ENCODE measurements at regions not wholly inside any gene's neighbourhood (a gene's known extent, or its start where the extent isn't known, plus 50 kb on each side); places are given as distances from the start of the nearest gene placed in this dataset.

GRCh38 chr2:120981443-120981842 lies 245.8 kb downstream of the GLI2 start:
- Histone ChIP-seq H3K4me1 (no peaks in the 10 kb centered on the region), H3K27me3 (no peaks in the 10 kb centered on the region), H3K27ac (no peak overlapping the region), H3K4me3 (no peak overlapping the region), H3K9me3 (no peaks in the 10 kb centered on the region), H3K36me3 (no peaks in the 10 kb centered on the region)
- no peak for DNase-seq
- no peak for TF ChIP-seq CTCF (IDR thresholded peaks at IDR 0.05)
- TF ChIP-seq POLR2A (IDR thresholded peaks at IDR 0.05): no peak
- intact Hi-C loops (cut with DNase I; ENCODE audit: low total_unique reads): no loop called here

DNA sequence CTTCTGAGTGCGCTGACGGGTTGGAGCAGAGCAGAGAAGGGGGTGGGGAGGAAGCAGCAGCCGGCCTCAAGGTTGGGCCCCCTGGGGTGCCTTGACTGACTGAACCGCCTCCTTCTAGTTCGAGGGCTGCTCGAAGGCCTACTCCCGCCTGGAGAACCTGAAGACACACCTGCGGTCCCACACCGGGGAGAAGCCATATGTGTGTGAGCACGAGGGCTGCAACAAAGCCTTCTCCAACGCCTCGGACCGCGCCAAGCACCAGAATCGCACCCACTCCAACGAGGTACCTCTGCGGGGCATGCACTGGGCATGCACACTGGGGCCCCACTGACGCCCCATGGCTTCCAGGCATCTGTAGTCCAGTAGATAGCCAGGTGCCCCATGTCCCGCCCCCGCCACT lies 246.9 kb downstream of the GLI2 start:
- Histone ChIP-seq H3K27ac (no peak overlapping the region), H3K27me3 (no peaks in the 10 kb centered on the region), H3K4me1 (no peaks in the 10 kb centered on the region), H3K4me3 (no peak overlapping the region), H3K9me3 (no peaks in the 10 kb centered on the region), H3K36me3 (no peaks in the 10 kb centered on the region)
- no peak for DNase-seq
- intact Hi-C loops (cut with DNase I; ENCODE audit: low total_unique reads): no loop called here
- TF ChIP-seq CTCF (IDR thresholded peaks at IDR 0.05) (no peak), POLR2A (IDR thresholded peaks at IDR 0.05) (no peak)

GRCh38 chr2:120983344-120983743 lies 247.7 kb downstream of the GLI2 start:
- TF ChIP-seq CTCF (IDR thresholded peaks at IDR 0.05) (no peak), POLR2A (IDR thresholded peaks at IDR 0.05) (no peak)
- Histone ChIP-seq H3K4me3 (no peak overlapping the region), H3K9me3 (no peaks in the 10 kb centered on the region), H3K27ac (no peak overlapping the region), H3K4me1 (no peaks in the 10 kb centered on the region), H3K36me3 (no peaks in the 10 kb centered on the region), H3K27me3 (no peaks in the 10 kb centered on the region)
- DNase-seq: no peak
- intact Hi-C loops (cut with DNase I; ENCODE audit: low total_unique reads): no loop called here

DNA sequence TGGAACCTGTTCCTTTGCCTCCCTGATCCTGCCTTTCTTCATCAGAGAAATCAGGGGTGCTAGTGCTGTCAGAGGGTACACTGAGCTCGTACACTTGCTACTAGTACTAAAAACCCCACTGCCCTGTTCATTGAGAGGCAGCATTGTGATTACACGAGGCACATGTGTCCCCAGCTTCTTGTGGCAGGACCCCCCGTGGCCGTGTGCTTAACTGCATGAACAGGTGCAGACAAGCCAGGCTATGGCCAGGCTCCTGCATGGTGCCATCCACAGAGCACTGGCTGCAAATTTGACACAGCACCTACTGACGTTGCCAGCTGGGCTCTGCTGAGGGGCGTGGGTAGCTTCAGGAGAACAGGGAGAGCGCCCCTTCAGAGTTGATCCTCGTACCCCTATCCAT lies 248.4 kb downstream of the GLI2 start:
- DNase-seq: no peak
- Histone ChIP-seq H3K27me3 (no peaks in the 10 kb centered on the region), H3K36me3 (no peaks in the 10 kb centered on the region), H3K4me1 (no peaks in the 10 kb centered on the region), H3K27ac (no peak overlapping the region), H3K4me3 (no peak overlapping the region), H3K9me3 (no peaks in the 10 kb centered on the region)
- TF ChIP-seq POLR2A (IDR thresholded peaks at IDR 0.05): no peak
- no peak for TF ChIP-seq CTCF (IDR thresholded peaks at IDR 0.05)
- intact Hi-C loops (cut with DNase I; ENCODE audit: low total_unique reads): no loop called here

GRCh38 chr2:120984452-120985173 lies 248.9 kb downstream of the GLI2 start:
- DNase-seq: no peak
- Histone ChIP-seq H3K9me3 (no peaks in the 10 kb centered on the region), H3K27me3 (no peaks in the 10 kb centered on the region), H3K4me1 (no peaks in the 10 kb centered on the region), H3K27ac (no peak overlapping the region), H3K4me3 (no peak overlapping the region), H3K36me3 (no peaks in the 10 kb centered on the region)
- TF ChIP-seq POLR2A (IDR thresholded peaks at IDR 0.05) (no peak), CTCF (IDR thresholded peaks at IDR 0.05) (no peak)
- intact Hi-C loops (cut with DNase I; ENCODE audit: low total_unique reads): no loop called here
